Lower lobe of right lung (tissue), 2 donors: ENCODE measurements at regions not wholly inside any gene's neighbourhood (a gene's known extent, or its start where the extent isn't known, plus 50 kb on each side); places are given as distances from the start of the nearest gene placed in this dataset.

Experiments
- ATAC-seq, 2 donors: fragments of 200-7000 bp; cut with Tn5 transposase; one replicate each; pipeline ENCODE4 v1.9.1; 2020 to 2022; ENCODE audit warnings: mild to moderate bottlenecking in 2 of 2, moderate library complexity in 2 of 2
- DNase-seq: peaks from one replicate; pipeline ENCODE4 v3.0.0-alpha.2; 2020
- H3K27ac ChIP-seq: fragments of 200-600 bp; one replicate; pipeline ENCODE4 v1.8.0; 2022
- H3K27me3 ChIP-seq: fragments of 200-600 bp; one replicate; pipeline ENCODE4 v1.8.0; 2022; ENCODE audit warnings: low read depth
- H3K36me3 ChIP-seq: fragments of 200-600 bp; one replicate; pipeline ENCODE4 v1.8.0; 2022; ENCODE audit warnings: mild to moderate bottlenecking
- H3K4me1 ChIP-seq: fragments of 200-600 bp; one replicate; pipeline ENCODE4 v1.8.0; 2022
- H3K4me3 ChIP-seq: fragments of 200-600 bp; one replicate; pipeline ENCODE4 v1.8.0; 2022; ENCODE audit warnings: mild to moderate bottlenecking
- H3K9me3 ChIP-seq: fragments of 200-600 bp; one replicate; pipeline ENCODE4 v1.8.0; 2022
- intact Hi-C: fragments of 100-400 bp; cut with DNase I; formaldehyde crosslinking; loops from one replicate; pipeline ENCODE4 v1.11.0; 2022
- TF ChIP-seq, protein P1 (sequence below): fragments of 200-600 bp; IDR thresholded peaks from one replicate; pipeline ENCODE4 v1.8.0; 2022; ENCODE audit warnings: antibody characterized with exemption, mild to moderate bottlenecking
- donor health status: DM: no; HTN: yes; CAD: no; lungs with severe emphysema.

GRCh38 chr11:42528911-42529310, 782.9 kb upstream of the API5 start:
- H3K4me3 ChIP-seq = no peak overlapping the region
- H3K27ac ChIP-seq = no peak overlapping the region
- DNase-seq (no peak), ATAC-seq (no peak)
- no peaks in the 10 kb centered on the region for H3K27me3 ChIP-seq
- intact Hi-C loops = no loop called here
- TF ChIP-seq, protein P1, sequence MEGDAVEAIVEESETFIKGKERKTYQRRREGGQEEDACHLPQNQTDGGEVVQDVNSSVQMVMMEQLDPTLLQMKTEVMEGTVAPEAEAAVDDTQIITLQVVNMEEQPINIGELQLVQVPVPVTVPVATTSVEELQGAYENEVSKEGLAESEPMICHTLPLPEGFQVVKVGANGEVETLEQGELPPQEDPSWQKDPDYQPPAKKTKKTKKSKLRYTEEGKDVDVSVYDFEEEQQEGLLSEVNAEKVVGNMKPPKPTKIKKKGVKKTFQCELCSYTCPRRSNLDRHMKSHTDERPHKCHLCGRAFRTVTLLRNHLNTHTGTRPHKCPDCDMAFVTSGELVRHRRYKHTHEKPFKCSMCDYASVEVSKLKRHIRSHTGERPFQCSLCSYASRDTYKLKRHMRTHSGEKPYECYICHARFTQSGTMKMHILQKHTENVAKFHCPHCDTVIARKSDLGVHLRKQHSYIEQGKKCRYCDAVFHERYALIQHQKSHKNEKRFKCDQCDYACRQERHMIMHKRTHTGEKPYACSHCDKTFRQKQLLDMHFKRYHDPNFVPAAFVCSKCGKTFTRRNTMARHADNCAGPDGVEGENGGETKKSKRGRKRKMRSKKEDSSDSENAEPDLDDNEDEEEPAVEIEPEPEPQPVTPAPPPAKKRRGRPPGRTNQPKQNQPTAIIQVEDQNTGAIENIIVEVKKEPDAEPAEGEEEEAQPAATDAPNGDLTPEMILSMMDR = no peak
- H3K36me3 ChIP-seq = no peaks in the 10 kb centered on the region
- H3K4me1 ChIP-seq = no peaks in the 10 kb centered on the region
- no peaks in the 10 kb centered on the region for H3K9me3 ChIP-seq

DNA sequence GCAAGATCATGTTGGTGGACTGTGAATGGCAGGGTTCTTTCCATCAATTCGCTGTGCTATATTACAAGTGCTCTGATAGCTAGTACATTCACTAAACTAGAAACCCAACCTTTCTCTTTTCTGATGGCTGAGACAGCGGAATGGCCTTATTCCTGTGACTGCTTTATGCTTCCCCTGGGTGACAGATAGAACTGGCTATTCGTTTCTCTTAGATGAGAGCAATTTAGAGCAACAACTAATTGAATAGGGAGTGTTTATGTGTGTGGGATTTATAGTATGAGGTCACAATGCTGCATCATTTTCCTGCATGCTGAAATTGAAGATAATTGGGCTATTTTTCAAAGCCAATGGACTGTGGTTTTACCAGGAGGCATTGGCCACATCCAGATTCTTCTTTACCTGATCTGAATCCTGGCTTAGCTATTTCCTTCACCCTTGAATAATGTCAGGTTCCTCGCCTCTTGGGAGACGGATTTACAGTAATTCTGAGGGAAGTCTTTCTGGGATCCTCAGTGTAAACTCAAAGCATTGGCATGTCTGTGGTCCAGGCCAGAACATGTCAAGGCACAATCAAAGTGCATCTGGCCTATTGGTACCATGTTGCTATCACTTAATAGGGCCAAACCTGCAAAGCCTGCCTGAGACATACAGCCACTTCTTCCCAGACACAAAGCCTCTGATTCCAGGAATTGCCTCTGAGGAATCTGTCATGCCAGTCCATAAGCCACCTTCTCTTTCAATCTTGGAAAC, 775.0 kb upstream of the API5 start:
- H3K36me3 ChIP-seq = no peaks in the 10 kb centered on the region
- H3K27me3 ChIP-seq = no peaks in the 10 kb centered on the region
- no peaks in the 10 kb centered on the region for H3K4me1 ChIP-seq
- intact Hi-C loops = no loop called here
- no peak overlapping the region for H3K27ac ChIP-seq
- no peak for ATAC-seq
- no peaks in the 10 kb centered on the region for H3K9me3 ChIP-seq
- no peak overlapping the region for H3K4me3 ChIP-seq
- TF ChIP-seq, protein P1 = no peak
- DNase-seq = no peak

GRCh38 chr11:42542336-42542735, 769.5 kb upstream of the API5 start:
- no peak overlapping the region for H3K27ac ChIP-seq
- intact Hi-C loops = no loop called here
- H3K9me3 ChIP-seq = no peaks in the 10 kb centered on the region
- no peaks in the 10 kb centered on the region for H3K4me1 ChIP-seq
- DNase-seq (no peak), ATAC-seq (no peak)
- H3K27me3 ChIP-seq = no peaks in the 10 kb centered on the region
- TF ChIP-seq, protein P1 = no peak
- H3K36me3 ChIP-seq = no peaks in the 10 kb centered on the region
- no peak overlapping the region for H3K4me3 ChIP-seq

- Histone ChIP-seq H3K4me3 (no peak overlapping the region), H3K36me3 (no peaks in the 10 kb centered on the region), H3K4me1 (no peaks in the 10 kb centered on the region), H3K27me3 (no peaks in the 10 kb centered on the region), H3K9me3 (no peaks in the 10 kb centered on the region), H3K27ac (no peak overlapping the region)
- DNase-seq = no peak
- TF ChIP-seq, protein P1 = no peak
- intact Hi-C loops = no loop called here
- no peak for ATAC-seq
These were observed 767.9 kb upstream of the API5 start for GRCh38 chr11:42543844-42544419.

- ATAC-seq = no peak
These were observed 767.1 kb upstream of the API5 start for GRCh38 chr11:42544726-42545125.

More at GRCh38 chr11:42544726-42545125, 767.1 kb upstream of the API5 start:
- no peak for DNase-seq
- Histone ChIP-seq H3K4me1 (no peaks in the 10 kb centered on the region), H3K4me3 (no peak overlapping the region), H3K36me3 (no peaks in the 10 kb centered on the region), H3K27ac (no peak overlapping the region), H3K9me3 (no peaks in the 10 kb centered on the region), H3K27me3 (no peaks in the 10 kb centered on the region)
- TF ChIP-seq, protein P1 = no peak
- intact Hi-C loops = no loop called here
